H1 (cell line): ENCODE measurements at regions not wholly inside any gene's neighbourhood (a gene's known extent, or its start where the extent isn't known, plus 50 kb on each side); places are given as distances from the start of the nearest gene placed in this dataset.

Experiments
- CTCF ChIA-PET: fragments of 300-600 bp; sonication (Branson Sonifier 250); formaldehyde crosslinking; loops from one replicate; lab custom pipeline; 2021; ENCODE audit not compliant: partially characterized antibody; lab: Charles Lee
- POLR2A ChIA-PET: fragments of 300-600 bp; sonication (Branson Sonifier 250); formaldehyde crosslinking; loops from one replicate; lab custom pipeline; 2021; ENCODE audit warnings: inconsistent platforms; ENCODE audit not compliant: partially characterized antibody; lab: Charles Lee
- DNase-seq, 2 experiments: peaks; one replicate each; pipeline versions ENCODE4 v3.0.0 to v3.0.0-alpha.2; 2010 to 2022; ENCODE audit warnings: low spot score in 2 of 2, low read depth in 1 of 2, mixed read lengths in 1 of 2
- FAIRE-seq: peaks from 2 replicates; lab custom pipeline; 2011; peaks lifted over from hg19 to GRCh38; lab: Jason Lieb, UNC
- H2AFZ ChIP-seq: 2 replicates; pipeline ENCODE4 v1.8.1; 2012; ENCODE audit warnings: low read length, inconsistent platforms
- H2AK5ac ChIP-seq: 2 replicates; pipeline ENCODE4 v1.6.1; 2013; ENCODE audit warnings: low read depth, low read length
- H2BK120ac ChIP-seq: replicated peaks from 2 replicates; pipeline ENCODE3; 2013; ENCODE audit warnings: low read depth, low read length, inconsistent platforms
- H2BK12ac ChIP-seq: 2 replicates; pipeline ENCODE4 v1.6.1; 2013; ENCODE audit warnings: low read depth, low read length
- H2BK15ac ChIP-seq: 2 replicates; pipeline ENCODE4 v1.6.1; 2013; ENCODE audit warnings: low read length
- H2BK20ac ChIP-seq: 2 replicates; pipeline ENCODE4 v1.6.1; 2013; ENCODE audit warnings: low read length
- H2BK5ac ChIP-seq: 2 replicates; pipeline ENCODE4 v1.6.1; 2013; ENCODE audit warnings: low read depth, low read length
- H3K14ac ChIP-seq: 2 replicates; pipeline ENCODE4 v1.6.1; 2013; ENCODE audit warnings: inconsistent platforms; ENCODE audit not compliant: insufficient read length
- H3K18ac ChIP-seq: 2 replicates; pipeline ENCODE4 v1.6.1; 2013; ENCODE audit warnings: low read length; ENCODE audit errors: extremely low read depth
- H3K23ac ChIP-seq: 2 replicates; pipeline ENCODE4 v1.6.1; 2013; ENCODE audit warnings: inconsistent platforms; ENCODE audit not compliant: insufficient read length
- H3K23me2 ChIP-seq: 2 replicates; pipeline ENCODE4 v1.6.1; 2013; ENCODE audit warnings: low read depth, low read length
- H3K27ac ChIP-seq: 2 replicates; pipeline ENCODE4 v1.6.1; 2011; ENCODE audit warnings: low read depth, low read length, inconsistent platforms
- H3K27me3 ChIP-seq, 4 experiments: replicated peaks in 1 of 4; 1 replicate in 1 of 4; 2 replicates in 3 of 4; pipeline versions ENCODE4 v1.6.1 to v1.8.1; 2011 to 2013; ENCODE audit warnings: low read length in 3 of 4, mild to moderate bottlenecking in 3 of 4, inconsistent platforms in 2 of 4, mixed read lengths in 2 of 4, moderate library complexity in 1 of 4; ENCODE audit not compliant: control insufficient read depth in 3 of 4, insufficient read depth in 3 of 4; ENCODE audit errors: extremely low read depth in 1 of 4
- H3K36me3 ChIP-seq, 4 experiments: 2 replicates each; pipeline versions ENCODE4 v1.6.1 to v1.8.1; 2011 to 2013; ENCODE audit warnings: mild to moderate bottlenecking in 4 of 4, low read length in 3 of 4, moderate library complexity in 2 of 4, control low read depth in 1 of 4, inconsistent platforms in 1 of 4; ENCODE audit not compliant: insufficient read depth in 4 of 4, control insufficient read depth in 2 of 4
- H3K4ac ChIP-seq: replicated peaks from 2 replicates; pipeline ENCODE3; 2013; ENCODE audit warnings: low read length, low read depth, mixed read lengths, inconsistent platforms; ENCODE audit not compliant: insufficient read length
- H3K4me1 ChIP-seq, 4 experiments: replicated peaks in 1 of 4; 1 replicate in 1 of 4; 2 replicates in 3 of 4; pipeline versions ENCODE4 v1.6.1 to v1.8.1; 2011 to 2013; ENCODE audit warnings: low read length in 3 of 4, inconsistent platforms in 2 of 4, mixed read lengths in 1 of 4; ENCODE audit not compliant: insufficient read depth in 4 of 4, control insufficient read depth in 3 of 4
- H3K4me2 ChIP-seq, 2 experiments: 2 replicates each; pipeline versions ENCODE4 v1.6.1 to v1.8.1; 2011 to 2013; ENCODE audit warnings: low read depth in 2 of 2, low read length in 2 of 2, control low read depth in 1 of 2, inconsistent platforms in 1 of 2, mild to moderate bottlenecking in 1 of 2; ENCODE audit not compliant: insufficient read depth in 1 of 2
- H3K4me3 ChIP-seq, 4 experiments: fragments of 200-600, 300-600 bp in 1 of 4; sonication (generic), shearing (Covaris generic), sonication (Bioruptor Twin) in 1 of 4; 2 replicates each; pipeline versions ENCODE4 v1.5.1 to v1.8.1; 2011 to 2016; ENCODE audit warnings: low read length in 4 of 4, low read depth in 3 of 4, control low read depth in 2 of 4, inconsistent platforms in 2 of 4, mild to moderate bottlenecking in 2 of 4, mixed read lengths in 1 of 4, moderate library complexity in 1 of 4; ENCODE audit not compliant: insufficient read depth in 2 of 4; ENCODE audit errors: extremely low read depth in 1 of 4
- H3K56ac ChIP-seq: replicated peaks from 2 replicates; pipeline ENCODE3; 2013; ENCODE audit warnings: low read depth, mild to moderate bottlenecking, mixed read lengths, low read length, inconsistent platforms; ENCODE audit not compliant: insufficient read length
- H3K79me1 ChIP-seq: 2 replicates; pipeline ENCODE4 v1.6.1; 2013; ENCODE audit warnings: low read depth, low read length, control low read depth
- H3K79me2 ChIP-seq, 2 experiments: 2 replicates each; pipeline versions ENCODE4 v1.6.1 to v1.8.1; 2012 to 2013; ENCODE audit warnings: low read length in 2 of 2, mild to moderate bottlenecking in 2 of 2, inconsistent platforms in 1 of 2; ENCODE audit not compliant: insufficient read depth in 2 of 2, control insufficient read depth in 1 of 2
- H3K9ac ChIP-seq, 4 experiments: replicated peaks in 1 of 4; 1 replicate in 1 of 4; 2 replicates in 3 of 4; pipeline versions ENCODE4 v1.6.1 to v1.8.1; 2011 to 2013; ENCODE audit warnings: low read depth in 3 of 4, low read length in 3 of 4, control low read depth in 2 of 4, mild to moderate bottlenecking in 2 of 4, moderate library complexity in 2 of 4, inconsistent platforms in 1 of 4; ENCODE audit errors: extremely low read depth in 1 of 4
- H3K9me3 ChIP-seq, 2 experiments: 2 replicates each; pipeline versions ENCODE4 v1.6.1 to v1.8.1; 2012 to 2013; ENCODE audit warnings: mild to moderate bottlenecking in 2 of 2, moderate library complexity in 2 of 2, control low read depth in 1 of 2, inconsistent platforms in 1 of 2, low read depth in 1 of 2, low read length in 1 of 2, mixed read lengths in 1 of 2; ENCODE audit not compliant: insufficient read depth in 2 of 2
- H4K20me1 ChIP-seq, 2 experiments: replicated peaks in 1 of 2; 2 replicates each; pipeline versions ENCODE3 to v1.8.1; 2011 to 2013; ENCODE audit warnings: inconsistent platforms in 2 of 2, low read length in 2 of 2, mild to moderate bottlenecking in 1 of 2; ENCODE audit not compliant: insufficient read depth in 2 of 2, control insufficient read depth in 1 of 2
- H4K5ac ChIP-seq: 2 replicates; pipeline ENCODE4 v1.6.1; 2013; ENCODE audit warnings: low read length, low read depth, mixed read lengths, inconsistent platforms; ENCODE audit not compliant: insufficient read length
- H4K8ac ChIP-seq: 2 replicates; pipeline ENCODE4 v1.8.0; 2013; ENCODE audit warnings: mild to moderate bottlenecking, moderate library complexity, low read length, inconsistent platforms; ENCODE audit not compliant: insufficient read depth; ENCODE audit errors: extremely low read depth
- H4K91ac ChIP-seq: replicated peaks from 2 replicates; pipeline ENCODE3; 2013; ENCODE audit warnings: low read length, mixed read lengths, inconsistent platforms; ENCODE audit not compliant: insufficient read length
- E2F6 ChIP-seq: IDR thresholded peaks from 2 replicates; pipeline ENCODE4 v1.6.1; 2012; ENCODE audit warnings: inconsistent platforms
- JUN ChIP-seq: IDR thresholded peaks from 2 replicates; pipeline ENCODE4 v1.6.1; 2011; ENCODE audit warnings: low read depth, mild to moderate bottlenecking, improper control_type of control experiment, low read length
- KDM1A ChIP-seq: fragments of 200-600, 300-600 bp; sonication (generic); IDR thresholded peaks from 2 replicates; pipeline ENCODE4 v1.7.1; 2016; ENCODE audit warnings: mild to moderate bottlenecking, low read length, borderline replicate concordance
- RAD21 ChIP-seq, 2 experiments: IDR thresholded peaks in 1 of 2; conservative IDR thresholded peaks in 1 of 2; 2 replicates each; pipeline ENCODE4 v1.6.1; 2011; ENCODE audit warnings: low read depth in 2 of 2, low read length in 2 of 2, improper control_type of control experiment in 1 of 2, inconsistent platforms in 1 of 2, mild to moderate bottlenecking in 1 of 2, moderate library complexity in 1 of 2
- SAP30 ChIP-seq: fragments of 300-600 bp; sonication (generic); IDR thresholded peaks from 2 replicates; pipeline ENCODE4 v1.7.1; 2012; ENCODE audit warnings: low read length, moderate library complexity, mild to moderate bottlenecking, inconsistent platforms; ENCODE audit not compliant: insufficient read depth, insufficient replicate concordance
- SIN3A ChIP-seq, 2 experiments: IDR thresholded peaks in 1 of 2; conservative IDR thresholded peaks in 1 of 2; 2 replicates each; pipeline ENCODE4 v1.6.1; 2011 to 2012; ENCODE audit warnings: low read length in 2 of 2, improper control_type of control experiment in 1 of 2, low read depth in 1 of 2, mild to moderate bottlenecking in 1 of 2
- SUZ12 ChIP-seq: fragments of 200-600 bp; sonication (generic); IDR thresholded peaks from 2 replicates; pipeline ENCODE4 v1.6.1; 2012; ENCODE audit warnings: mild to moderate bottlenecking, inconsistent platforms, low read length, moderate library complexity, mixed read lengths
- TAF7 ChIP-seq: optimal IDR thresholded peaks from 2 replicates; pipeline ENCODE3; 2011; ENCODE audit warnings: low read depth, mild to moderate bottlenecking, inconsistent platforms, low read length, moderate library complexity, borderline replicate concordance
- USF2 ChIP-seq: IDR thresholded peaks from 2 replicates; pipeline ENCODE4 v1.6.1; 2011; ENCODE audit warnings: low read length, improper control_type of control experiment
- WGBS, 2 experiments: shearing (Covaris generic) in 1 of 2; methylation state at CpG; one replicate each; pipeline versions ENCODE4 v1.1.6 to v1.1.7; 2013 to 2015; ENCODE audit warnings: low lambda C conversion rate in 2 of 2, mixed read lengths in 2 of 2, inconsistent platforms in 1 of 2, low coverage in 1 of 2, missing lambda C conversion rate in 1 of 2; ENCODE audit not compliant: insufficient replicate concordance in 2 of 2, insufficient coverage in 1 of 2, insufficient read length in 1 of 2; ENCODE audit errors: extremely low coverage in 1 of 2, missing lambda C conversion rate in 1 of 2; 5-methylcytosine and 5-hydroxymethylcytosine counted together

- Histone ChIP-seq H3K23me2 (no peaks in the 10 kb centered on the region), H2BK15ac (no peak overlapping the region), H3K18ac (no peak overlapping the region), H2AK5ac (no peak overlapping the region), H2BK20ac (no peak overlapping the region), H4K20me1 (no peaks in the 10 kb centered on the region), H3K56ac (no peak overlapping the region), H3K14ac (no peak overlapping the region), H4K91ac (no peak overlapping the region), H4K8ac (no peak overlapping the region), H3K9ac (no peak overlapping the region), H2BK120ac (no peak overlapping the region), H3K79me1 (no peaks in the 10 kb centered on the region), H3K79me2 (no peaks in the 10 kb centered on the region), H3K36me3 (no peaks in the 10 kb centered on the region), H3K4ac (no peak overlapping the region), H3K9me3 (no peaks in the 10 kb centered on the region), H2BK5ac (no peak overlapping the region), H3K4me1 (peaks cover 0 to 3% (median 0%) of the 10 kb centered on the region in 4 experiments; a peak in 1 of 7 replicates), H2AFZ (no peak overlapping the region), H3K27ac (no peak overlapping the region), H3K4me3 (no peak overlapping the region), H3K4me2 (no peak overlapping the region), H4K5ac (no peak overlapping the region), H3K23ac (no peak overlapping the region), H3K27me3 (no peaks in the 10 kb centered on the region), H2BK12ac (no peak overlapping the region)
- FAIRE-seq (no peak), DNase-seq (no peak)
- CTCF ChIA-PET, result interaction anchor here (1.0 kb wide), 1 partner anchor 368 kb away, joined by 3 read pairs; no protein-coding TSS in a partner anchor
- POLR2A ChIA-PET, result no interaction called here
- TF ChIP-seq USF2 (no peak), TAF7 (no peak), KDM1A (no peak), SAP30 (no peak), SIN3A (conservative IDR thresholded peaks at IDR 0.05 in 1 of 2, IDR thresholded peaks at IDR 0.05 in 1 of 2; ENCODE audit: low read depth in 1 of 2, low read length in 2 of 2) (no peak), SUZ12 (no peak), JUN (no peak), E2F6 (no peak), RAD21 (IDR thresholded peaks at IDR 0.05 in 1 of 2, conservative IDR thresholded peaks at IDR 0.05 in 1 of 2; ENCODE audit: low read depth in 2 of 2, low read length in 2 of 2) (no peak)
- 91% methylated on average over 3 of the region's 3 CpGs; no CpG with 5 or more reads in 1 of the 2 experiments for WGBS, 2 experiments
Observed at GRCh38 chr10:28151636-28152035, 151.2 kb downstream of the MPP7 start.
